Caco-2 (cell line): ENCODE measurements at regions not wholly inside any gene's neighbourhood (a gene's known extent, or its start where the extent isn't known, plus 50 kb on each side); places are given as distances from the start of the nearest gene placed in this dataset.

ENCODE experiments used
- BruUV-seq: library from RNA; stranded (reverse); fragments of 400-500 nt; replicated peaks from 2 replicates; lab custom pipeline; 2021; lab: Mats Ljungman, UMichigan
- CTCF ChIA-PET: fragments of 300-600 bp; sonication (Branson Sonifier 250); formaldehyde crosslinking; loops from one replicate; lab custom pipeline; 2022; ENCODE audit warnings: antibody characterized with exemption; lab: Charles Lee
- POLR2A ChIA-PET: fragments of 300-600 bp; sonication (Branson Sonifier 250); formaldehyde crosslinking; loops from one replicate; lab custom pipeline; 2022; ENCODE audit warnings: antibody characterized with exemption; lab: Charles Lee
- DNase-seq, 2 experiments: peaks; one replicate each; pipeline versions ENCODE4 v3.0.0 to v3.0.0-alpha.2; 2020 to 2022
- H3K27me3 ChIP-seq: replicated peaks from 2 replicates; pipeline ENCODE4 v1.6.0; 2011; ENCODE audit warnings: low read length; ENCODE audit not compliant: control insufficient read depth, insufficient read depth
- H3K36me3 ChIP-seq: 2 replicates; pipeline ENCODE4 v1.5.1; 2011; ENCODE audit warnings: low read length; ENCODE audit not compliant: control insufficient read depth, insufficient read depth
- H3K4me1 ChIP-seq: fragments of 250-450 bp; sonication (Bioruptor Pico); 2 replicates; pipeline ENCODE4 v1.5.1; 2020; ENCODE audit warnings: mild to moderate bottlenecking
- H3K4me3 ChIP-seq: 2 replicates; pipeline ENCODE4 v1.5.1; 2011; ENCODE audit warnings: low read depth, mild to moderate bottlenecking, control low read depth, low read length
- H3K9me3 ChIP-seq: fragments of 250-450 bp; sonication (Bioruptor Pico); 2 replicates; pipeline ENCODE4 v1.5.1; 2020; ENCODE audit warnings: mild to moderate bottlenecking, moderate library complexity
- H3K27ac Mint-ChIP-seq: one replicate; pipeline ENCODE4 v1.8.0; 2022; ENCODE audit warnings: mixed read lengths; ENCODE audit not compliant: unreplicated experiment
- H3K27me3 Mint-ChIP-seq: one replicate; pipeline ENCODE4 v1.8.0; 2022; ENCODE audit warnings: mixed read lengths; ENCODE audit not compliant: insufficient read depth, unreplicated experiment
- H3K36me3 Mint-ChIP-seq: one replicate; pipeline ENCODE4 v1.8.0; 2022; ENCODE audit warnings: mild to moderate bottlenecking, mixed read lengths; ENCODE audit not compliant: insufficient read depth, unreplicated experiment
- H3K4me1 Mint-ChIP-seq: one replicate; pipeline ENCODE4 v1.8.0; 2022; ENCODE audit warnings: low read depth, mixed read lengths; ENCODE audit not compliant: unreplicated experiment
- H3K4me3 Mint-ChIP-seq: one replicate; pipeline ENCODE4 v1.8.0; 2022; ENCODE audit warnings: mild to moderate bottlenecking, moderate library complexity, mixed read lengths; ENCODE audit not compliant: unreplicated experiment
- H3K9me3 Mint-ChIP-seq: one replicate; pipeline ENCODE4 v1.8.0; 2022; ENCODE audit warnings: mixed read lengths; ENCODE audit not compliant: unreplicated experiment
- CTCF ChIP-seq, 2 experiments: fragments of 200-600 bp in 1 of 2; IDR thresholded peaks; 1 replicate in 1 of 2; 2 replicates in 1 of 2; pipeline versions ENCODE4 v1.5.1 to v1.8.0; 2011 to 2022; ENCODE audit warnings: antibody characterized with exemption in 1 of 2, control low read depth in 1 of 2, inconsistent platforms in 1 of 2, low read depth in 1 of 2, low read length in 1 of 2, mild to moderate bottlenecking in 1 of 2, moderate library complexity in 1 of 2; ENCODE audit not compliant: insufficient read depth in 1 of 2, severe bottlenecking in 1 of 2, unreplicated experiment in 1 of 2
- intact Hi-C: fragments of 100-400 bp; cut with micrococcal nuclease; formaldehyde crosslinking; loops from one replicate; pipeline ENCODE4 v1.10.0; 2022; ENCODE audit not compliant: unreplicated experiment

- no peaks in the 10 kb centered on the region for H3K4me1 Mint-ChIP-seq
- no peak for DNase-seq
- POLR2A ChIA-PET, result no interaction called here
- H3K27me3 Mint-ChIP-seq, result no peaks in the 10 kb centered on the region
- no peak for TF ChIP-seq CTCF (IDR thresholded peaks at IDR 0.05; ENCODE audit: insufficient read depth in 1 of 2, low read depth in 1 of 2, low read length in 1 of 2, severe bottlenecking in 1 of 2, unreplicated experiment in 1 of 2)
- no TSS peak for BruUV-seq
- H3K9me3 Mint-ChIP-seq, result no peaks in the 10 kb centered on the region
- H3K27ac Mint-ChIP-seq, result no peak overlapping the region
- H3K27me3 ChIP-seq, result no peaks in the 10 kb centered on the region
- no peak overlapping the region for H3K4me3 ChIP-seq
- CTCF ChIA-PET, result no interaction called here
- H3K4me3 Mint-ChIP-seq, result no peak overlapping the region
- H3K36me3 Mint-ChIP-seq, result no peaks in the 10 kb centered on the region
- H3K36me3 ChIP-seq, result no peaks in the 10 kb centered on the region
- intact Hi-C loops, result no loop called here
- H3K9me3 ChIP-seq, result peaks cover 8% of the 10 kb centered on the region; the same call in 1 of the 2 replicates
- peaks cover 10% of the 10 kb centered on the region; the same call in 1 of the 2 replicates for H3K4me1 ChIP-seq
Measured at GRCh38 chr16:88279998-88280397, 102.8 kb upstream of the ZNF469 start.

GRCh38 chr16:88281858-88282563 is 100.7 kb upstream of the ZNF469 start:
- no peak overlapping the region for H3K4me3 Mint-ChIP-seq
- TF ChIP-seq CTCF (IDR thresholded peaks at IDR 0.05; ENCODE audit: insufficient read depth in 1 of 2, low read depth in 1 of 2, low read length in 1 of 2, severe bottlenecking in 1 of 2, unreplicated experiment in 1 of 2), result no peak
- no peaks in the 10 kb centered on the region for H3K27me3 Mint-ChIP-seq
- no TSS peak for BruUV-seq
- Histone ChIP-seq H3K27me3 (no peaks in the 10 kb centered on the region), H3K4me1 (peaks cover 10% of the 10 kb centered on the region; the same call in 1 of the 2 replicates), H3K4me3 (no peak overlapping the region), H3K9me3 (peaks cover 26% of the 10 kb centered on the region), H3K36me3 (no peaks in the 10 kb centered on the region)
- H3K36me3 Mint-ChIP-seq, result no peaks in the 10 kb centered on the region
- peaks cover 4% of the 10 kb centered on the region for H3K9me3 Mint-ChIP-seq
- intact Hi-C loops, result no loop called here
- peak in 1 of 2 experiments; percentile 62 for DNase-seq
- no peak overlapping the region for H3K27ac Mint-ChIP-seq
- no peaks in the 10 kb centered on the region for H3K4me1 Mint-ChIP-seq
- ChIA-PET CTCF (no interaction called here), POLR2A (no interaction called here)

GRCh38 chr16:88282564-88283395 is 100.0 kb upstream of the ZNF469 start:
- Histone ChIP-seq H3K4me1 (peaks cover 10% of the 10 kb centered on the region; the same call in 1 of the 2 replicates), H3K27me3 (no peaks in the 10 kb centered on the region), H3K4me3 (no peak overlapping the region), H3K36me3 (no peaks in the 10 kb centered on the region), H3K9me3 (peaks cover 31% of the 10 kb centered on the region)
- POLR2A ChIA-PET, result no interaction called here
- Mint-ChIP-seq H3K4me1 (no peaks in the 10 kb centered on the region), H3K27me3 (no peaks in the 10 kb centered on the region), H3K36me3 (no peaks in the 10 kb centered on the region), H3K27ac (no peak overlapping the region), H3K9me3 (peaks cover 7% of the 10 kb centered on the region), H3K4me3 (no peak overlapping the region)
- no peak for DNase-seq
- intact Hi-C loops, result no loop called here
- BruUV-seq, result no TSS peak
- TF ChIP-seq CTCF (IDR thresholded peaks at IDR 0.05; ENCODE audit: insufficient read depth in 1 of 2, low read depth in 1 of 2, low read length in 1 of 2, severe bottlenecking in 1 of 2, unreplicated experiment in 1 of 2), result no peak
- CTCF ChIA-PET, result no interaction called here
